ENCODE measurements at regions not wholly inside any gene's neighbourhood (a gene's known extent, or its start where the extent isn't known, plus 50 kb on each side); places are given as distances from the start of the nearest gene placed in this dataset.

DNA sequence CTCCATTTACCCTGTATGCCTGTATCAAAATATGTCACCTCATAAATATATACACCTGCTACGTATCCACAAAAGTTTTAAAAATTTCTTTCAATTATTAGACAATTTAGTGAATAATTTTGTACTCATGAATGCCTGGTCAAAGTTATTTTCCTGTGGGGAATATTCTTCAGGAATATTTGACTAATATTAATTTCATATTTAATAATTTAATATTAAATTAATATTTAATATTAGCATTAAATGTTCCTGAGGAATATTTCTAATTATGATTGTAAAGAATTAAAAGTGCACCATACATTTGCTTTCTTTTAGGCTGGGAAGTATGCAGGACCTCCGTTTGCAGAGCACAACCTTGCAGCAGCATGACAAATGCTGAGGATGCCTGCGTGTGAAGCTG lies 422.7 kb downstream of the C3orf38 start:
- Histone ChIP-seq H3K4me3 (no peak overlapping the region), H3K9me3 (no peaks in the 10 kb centered on the region)

GRCh38 chr3:88573472-88573871 lies 423.7 kb downstream of the C3orf38 start:
- Histone ChIP-seq H3K36me3 (no peaks in the 10 kb centered on the region), H3K4me1 (no peaks in the 10 kb centered on the region), H3K4me3 (no peak overlapping the region), H3K27ac (no peak overlapping the region), H3K27me3 (no peaks in the 10 kb centered on the region), H3K9me3 (no peaks in the 10 kb centered on the region)
- no peak for DNase-seq
- TF ChIP-seq POLR2A (IDR thresholded peaks at IDR 0.05) (no peak), EP300 (IDR thresholded peaks at IDR 0.05) (no peak), POLR2AphosphoS5 (IDR thresholded peaks at IDR 0.05) (no peak), CTCF (IDR thresholded peaks at IDR 0.05) (no peak)
- 64 to 73% (median 66%) methylated on average over 4 of the region's 4 CpGs for WGBS, 5 donors
- intact Hi-C loops (cut with DNase I; ENCODE audit: low total_unique reads), result no loop called here

More for the DNA sequence above, 422.7 kb downstream of the C3orf38 start:
- no peak for TF ChIP-seq EP300 (IDR thresholded peaks at IDR 0.05)
- no peak for TF ChIP-seq POLR2A (IDR thresholded peaks at IDR 0.05)
- no peak for TF ChIP-seq CTCF (IDR thresholded peaks at IDR 0.05)
- no peak for TF ChIP-seq POLR2AphosphoS5 (IDR thresholded peaks at IDR 0.05)
- no peak overlapping the region for H3K27ac ChIP-seq
- 80 to 86% (median 84%) methylated on average over 3 of the region's 3 CpGs for WGBS, 5 donors
- no peaks in the 10 kb centered on the region for H3K36me3 ChIP-seq
- no peaks in the 10 kb centered on the region for H3K27me3 ChIP-seq
- intact Hi-C loops (cut with DNase I; ENCODE audit: low total_unique reads), result no loop called here
- no peak for DNase-seq
- H3K4me1 ChIP-seq, result no peaks in the 10 kb centered on the region

DNA sequence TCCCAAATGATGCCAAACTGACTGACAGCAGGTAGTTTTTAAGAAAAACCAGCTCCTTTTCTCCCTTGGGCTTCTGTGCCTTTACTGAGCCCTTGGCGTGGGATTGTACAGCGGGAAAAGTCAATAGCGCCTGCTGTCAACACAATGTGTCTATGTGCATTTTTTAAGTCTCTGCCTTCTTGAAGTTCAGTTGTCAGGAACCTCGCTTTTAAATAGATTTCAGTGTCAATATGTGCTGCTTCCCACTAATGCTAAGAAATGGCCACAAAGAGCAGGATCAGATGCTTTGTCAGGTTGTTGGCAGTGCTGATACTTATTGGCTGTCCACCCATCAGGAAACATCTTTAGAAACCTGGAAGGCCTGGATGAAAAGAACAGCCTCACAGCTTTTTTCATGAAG lies 424.4 kb downstream of the C3orf38 start:
- H3K4me3 ChIP-seq, result no peak overlapping the region
- H3K27me3 ChIP-seq, result no peaks in the 10 kb centered on the region
- DNase-seq, result no peak
- intact Hi-C loops (cut with DNase I; ENCODE audit: low total_unique reads), result no loop called here
- 82 to 93% (median 88%) methylated on average over 4 of the region's 4 CpGs for WGBS, 5 donors
- H3K4me1 ChIP-seq, result no peaks in the 10 kb centered on the region
- TF ChIP-seq POLR2A (IDR thresholded peaks at IDR 0.05), result no peak
- no peak for TF ChIP-seq CTCF (IDR thresholded peaks at IDR 0.05)
- no peak for TF ChIP-seq POLR2AphosphoS5 (IDR thresholded peaks at IDR 0.05)
- no peak for TF ChIP-seq EP300 (IDR thresholded peaks at IDR 0.05)
- no peak overlapping the region for H3K27ac ChIP-seq
- H3K36me3 ChIP-seq, result no peaks in the 10 kb centered on the region
- H3K9me3 ChIP-seq, result no peaks in the 10 kb centered on the region

GRCh38 chr3:88584451-88584850 lies 434.7 kb downstream of the C3orf38 start:
- H3K27me3 ChIP-seq, result no peaks in the 10 kb centered on the region
- TF ChIP-seq EP300 (IDR thresholded peaks at IDR 0.05) (no peak), POLR2AphosphoS5 (IDR thresholded peaks at IDR 0.05) (no peak), POLR2A (IDR thresholded peaks at IDR 0.05) (no peak), CTCF (IDR thresholded peaks at IDR 0.05) (no peak)
- H3K36me3 ChIP-seq, result no peaks in the 10 kb centered on the region
- intact Hi-C loops (cut with DNase I; ENCODE audit: low total_unique reads), result no loop called here
- WGBS, 5 donors, result 65 to 78% (median 73%) methylated on average over 3 of the region's 3 CpGs
- no peaks in the 10 kb centered on the region for H3K4me1 ChIP-seq
- H3K4me3 ChIP-seq, result no peak overlapping the region
- no peaks in the 10 kb centered on the region for H3K9me3 ChIP-seq
- DNase-seq, result no peak
- H3K27ac ChIP-seq, result no peak overlapping the region

All from stomach (tissue), 8 donors.